ENCODE measurements at regions not wholly inside any gene's neighbourhood (a gene's known extent, or its start where the extent isn't known, plus 50 kb on each side); places are given as distances from the start of the nearest gene placed in this dataset.
"Not testable (repeated sequence)": the region's sequence is repeated elsewhere in the genome, so short reads cannot be mapped to it uniquely, and the experiment has no call there.

GRCh38 chr6:2611092-2611491 lies 139.6 kb downstream of the MYLK4 start:
- Mint-ChIP-seq H3K36me3 (ENCODE audit: low read depth) (peaks cover 2% of the 10 kb centered on the region), H3K4me1 (peaks cover 2% of the 10 kb centered on the region), H3K9me3 (peaks cover 10% of the 10 kb centered on the region)

GRCh38 chr6:2608503-2608902 lies 142.2 kb downstream of the MYLK4 start:
- DNase-seq (ENCODE audit: low read depth, low spot score): no peak
- Mint-ChIP-seq H3K4me3 (no peak overlapping the region), H3K36me3 (ENCODE audit: low read depth) (no peaks in the 10 kb centered on the region), H3K27me3 (ENCODE audit: low read depth) (no peaks in the 10 kb centered on the region), H3K9me3 (peaks cover 5% of the 10 kb centered on the region), H3K4me1 (peaks cover 5% of the 10 kb centered on the region), H3K27ac (ENCODE audit: unreplicated experiment) (no peak overlapping the region)
- TF ChIP-seq, protein P1, sequence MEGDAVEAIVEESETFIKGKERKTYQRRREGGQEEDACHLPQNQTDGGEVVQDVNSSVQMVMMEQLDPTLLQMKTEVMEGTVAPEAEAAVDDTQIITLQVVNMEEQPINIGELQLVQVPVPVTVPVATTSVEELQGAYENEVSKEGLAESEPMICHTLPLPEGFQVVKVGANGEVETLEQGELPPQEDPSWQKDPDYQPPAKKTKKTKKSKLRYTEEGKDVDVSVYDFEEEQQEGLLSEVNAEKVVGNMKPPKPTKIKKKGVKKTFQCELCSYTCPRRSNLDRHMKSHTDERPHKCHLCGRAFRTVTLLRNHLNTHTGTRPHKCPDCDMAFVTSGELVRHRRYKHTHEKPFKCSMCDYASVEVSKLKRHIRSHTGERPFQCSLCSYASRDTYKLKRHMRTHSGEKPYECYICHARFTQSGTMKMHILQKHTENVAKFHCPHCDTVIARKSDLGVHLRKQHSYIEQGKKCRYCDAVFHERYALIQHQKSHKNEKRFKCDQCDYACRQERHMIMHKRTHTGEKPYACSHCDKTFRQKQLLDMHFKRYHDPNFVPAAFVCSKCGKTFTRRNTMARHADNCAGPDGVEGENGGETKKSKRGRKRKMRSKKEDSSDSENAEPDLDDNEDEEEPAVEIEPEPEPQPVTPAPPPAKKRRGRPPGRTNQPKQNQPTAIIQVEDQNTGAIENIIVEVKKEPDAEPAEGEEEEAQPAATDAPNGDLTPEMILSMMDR (conservative IDR thresholded peaks at IDR 0.05): no peak

More at GRCh38 chr6:2611092-2611491, 139.6 kb downstream of the MYLK4 start:
- Mint-ChIP-seq H3K27ac (ENCODE audit: unreplicated experiment) (no peak overlapping the region), H3K4me3 (no peak overlapping the region), H3K27me3 (ENCODE audit: low read depth) (no peaks in the 10 kb centered on the region)
- no peak for DNase-seq (ENCODE audit: low read depth, low spot score)
- TF ChIP-seq, protein P1 (conservative IDR thresholded peaks at IDR 0.05): no peak

GRCh38 chr6:2600363-2600762 lies 150.4 kb downstream of the MYLK4 start:
- Mint-ChIP-seq H3K9me3 (no peaks in the 10 kb centered on the region), H3K4me3 (no peak overlapping the region), H3K36me3 (ENCODE audit: low read depth) (no peaks in the 10 kb centered on the region), H3K27me3 (ENCODE audit: low read depth) (no peaks in the 10 kb centered on the region), H3K4me1 (no peaks in the 10 kb centered on the region), H3K27ac (ENCODE audit: unreplicated experiment) (no peak overlapping the region)
- TF ChIP-seq, protein P1 (conservative IDR thresholded peaks at IDR 0.05): no peak
- no peak for DNase-seq (ENCODE audit: low read depth, low spot score)

- TF ChIP-seq, protein P1 (conservative IDR thresholded peaks at IDR 0.05): no peak
- Mint-ChIP-seq H3K36me3 (ENCODE audit: low read depth) (no peaks in the 10 kb centered on the region), H3K27me3 (ENCODE audit: low read depth) (no peaks in the 10 kb centered on the region), H3K4me1 (no peaks in the 10 kb centered on the region), H3K4me3 (no peak overlapping the region), H3K27ac (ENCODE audit: unreplicated experiment) (no peak overlapping the region), H3K9me3 (no peaks in the 10 kb centered on the region)
- no peak for DNase-seq (ENCODE audit: low read depth, low spot score)
These were observed 150.9 kb downstream of the MYLK4 start for GRCh38 chr6:2599817-2600216.

DNA sequence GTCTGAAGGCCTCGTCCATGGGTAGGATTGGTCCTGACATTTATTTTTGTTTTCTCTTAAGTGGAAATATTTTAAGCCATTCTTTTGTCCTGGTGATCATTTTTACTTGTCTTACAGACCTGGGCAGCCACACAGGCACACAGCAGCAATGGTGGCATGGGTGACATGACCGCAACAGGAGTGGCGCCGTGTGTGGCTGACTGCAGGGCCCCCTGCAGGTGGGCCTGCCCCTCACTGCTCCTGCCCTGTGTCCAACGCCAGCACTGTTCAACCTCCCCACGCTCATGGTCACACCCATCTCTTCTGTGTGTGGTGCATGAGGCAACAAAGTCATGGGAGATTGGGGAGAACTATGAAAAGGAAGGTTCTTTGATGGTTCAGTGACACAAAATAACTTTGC lies 151.9 kb downstream of the MYLK4 start:
- H3K9me3 Mint-ChIP-seq: no peaks in the 10 kb centered on the region
- no peaks in the 10 kb centered on the region for H3K36me3 Mint-ChIP-seq (ENCODE audit: low read depth)
- no peaks in the 10 kb centered on the region for H3K27me3 Mint-ChIP-seq (ENCODE audit: low read depth)
- no peak overlapping the region for H3K4me3 Mint-ChIP-seq
- peak overlapping the region; percentile 27 for H3K27ac Mint-ChIP-seq (ENCODE audit: unreplicated experiment)
- no peaks in the 10 kb centered on the region for H3K4me1 Mint-ChIP-seq
- no peak for DNase-seq (ENCODE audit: low read depth, low spot score)
- TF ChIP-seq, protein P1 (conservative IDR thresholded peaks at IDR 0.05): no peak

GRCh38 chr6:2597991-2598390 lies 152.7 kb downstream of the MYLK4 start:
- no peak overlapping the region for H3K27ac Mint-ChIP-seq (ENCODE audit: unreplicated experiment)
- TF ChIP-seq, protein P1 (conservative IDR thresholded peaks at IDR 0.05): no peak
- no peaks in the 10 kb centered on the region for H3K4me1 Mint-ChIP-seq
- DNase-seq (ENCODE audit: low read depth, low spot score): no peak
- no peaks in the 10 kb centered on the region for H3K9me3 Mint-ChIP-seq
- no peaks in the 10 kb centered on the region for H3K27me3 Mint-ChIP-seq (ENCODE audit: low read depth)
- H3K36me3 Mint-ChIP-seq (ENCODE audit: low read depth): no peaks in the 10 kb centered on the region
- no peak overlapping the region for H3K4me3 Mint-ChIP-seq

GRCh38 chr6:2597457-2597856 lies 153.3 kb downstream of the MYLK4 start:
- not testable (repeated sequence) for H3K36me3 Mint-ChIP-seq (ENCODE audit: low read depth); DNase-seq (ENCODE audit: low read depth, low spot score); H3K27me3 Mint-ChIP-seq (ENCODE audit: low read depth); H3K4me1 Mint-ChIP-seq; H3K4me3 Mint-ChIP-seq; H3K9me3 Mint-ChIP-seq; H3K27ac Mint-ChIP-seq (ENCODE audit: unreplicated experiment)

Data from neural crest cell (in vitro differentiated cells).